ENCODE measurements at regions not wholly inside any gene's neighbourhood (a gene's known extent, or its start where the extent isn't known, plus 50 kb on each side); places are given as distances from the start of the nearest gene placed in this dataset.

DNA sequence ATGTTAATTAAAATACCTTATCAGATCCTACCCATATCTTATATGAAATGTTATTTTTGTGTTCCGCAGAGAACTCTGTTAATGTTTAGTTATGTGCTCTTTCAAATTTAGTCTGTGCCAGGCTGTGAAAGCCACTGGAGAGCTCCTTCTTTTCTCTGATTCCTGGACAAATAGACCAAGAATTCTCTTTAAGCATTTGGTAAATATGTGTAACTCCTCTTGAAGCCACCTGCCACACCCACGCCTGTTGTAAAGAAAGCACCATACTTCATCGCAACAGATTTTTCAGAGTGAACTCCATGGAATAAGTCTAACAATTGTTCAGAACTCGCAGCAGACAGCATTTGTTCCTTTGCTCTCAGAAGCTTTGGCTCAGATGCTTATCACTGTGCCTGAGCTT is 301.1 kb downstream of the FAM170A start:
- TF ChIP-seq, protein P1, sequence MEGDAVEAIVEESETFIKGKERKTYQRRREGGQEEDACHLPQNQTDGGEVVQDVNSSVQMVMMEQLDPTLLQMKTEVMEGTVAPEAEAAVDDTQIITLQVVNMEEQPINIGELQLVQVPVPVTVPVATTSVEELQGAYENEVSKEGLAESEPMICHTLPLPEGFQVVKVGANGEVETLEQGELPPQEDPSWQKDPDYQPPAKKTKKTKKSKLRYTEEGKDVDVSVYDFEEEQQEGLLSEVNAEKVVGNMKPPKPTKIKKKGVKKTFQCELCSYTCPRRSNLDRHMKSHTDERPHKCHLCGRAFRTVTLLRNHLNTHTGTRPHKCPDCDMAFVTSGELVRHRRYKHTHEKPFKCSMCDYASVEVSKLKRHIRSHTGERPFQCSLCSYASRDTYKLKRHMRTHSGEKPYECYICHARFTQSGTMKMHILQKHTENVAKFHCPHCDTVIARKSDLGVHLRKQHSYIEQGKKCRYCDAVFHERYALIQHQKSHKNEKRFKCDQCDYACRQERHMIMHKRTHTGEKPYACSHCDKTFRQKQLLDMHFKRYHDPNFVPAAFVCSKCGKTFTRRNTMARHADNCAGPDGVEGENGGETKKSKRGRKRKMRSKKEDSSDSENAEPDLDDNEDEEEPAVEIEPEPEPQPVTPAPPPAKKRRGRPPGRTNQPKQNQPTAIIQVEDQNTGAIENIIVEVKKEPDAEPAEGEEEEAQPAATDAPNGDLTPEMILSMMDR (conservative IDR thresholded peaks at IDR 0.05): no peak
- TF ChIP-seq ZFX (IDR thresholded peaks at IDR 0.05): no peak

All from C4-2B (cell line).